Prostate gland (tissue), 2 donors: ENCODE measurements at regions not wholly inside any gene's neighbourhood (a gene's known extent, or its start where the extent isn't known, plus 50 kb on each side); places are given as distances from the start of the nearest gene placed in this dataset.
"Not testable (repeated sequence)": the region's sequence is repeated elsewhere in the genome, so short reads cannot be mapped to it uniquely, and the experiment has no call there.

Source experiments
- POLR2A ChIP-seq: fragments of 450-650 bp; IDR thresholded peaks from one replicate; pipeline ENCODE4 v1.6.1; 2016; ENCODE audit warnings: antibody characterized with exemption, mild to moderate bottlenecking
- POLR2AphosphoS5 ChIP-seq: sonication (generic); formaldehyde crosslinking; IDR thresholded peaks from one replicate; pipeline ENCODE4 v1.6.1; 2017; ENCODE audit warnings: antibody characterized with exemption
- TF ChIP-seq, protein P1 (sequence below), 4 experiments: fragments of 200-600 bp in 2 of 4; fragments of 450-650 bp in 2 of 4; sonication (generic) in 2 of 4; IDR thresholded peaks; 1 replicate in 3 of 4; 2 replicates in 1 of 4; pipeline ENCODE4 v1.5.1; 2016 to 2019; ENCODE audit warnings: antibody characterized with exemption in 4 of 4, mild to moderate bottlenecking in 2 of 4, moderate library complexity in 2 of 4

DNA sequence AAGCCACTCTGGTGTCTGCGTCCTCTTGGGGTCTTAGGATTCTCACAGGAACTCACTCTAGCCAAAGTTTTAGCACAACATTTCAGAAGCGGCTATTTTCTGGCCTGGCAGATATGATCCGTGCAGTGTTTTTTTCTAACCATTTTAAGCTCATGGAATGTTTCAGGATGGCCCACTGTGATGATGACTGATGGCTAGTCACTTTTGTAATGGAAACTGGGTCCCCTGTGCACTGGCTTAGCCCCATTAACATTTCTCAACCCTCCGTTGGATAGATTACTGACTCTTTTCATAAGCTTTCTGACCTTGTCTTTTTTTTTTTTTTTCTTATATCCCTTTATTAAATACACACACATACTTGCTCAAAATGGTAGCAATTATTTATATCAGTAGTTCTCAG lies 364.9 kb upstream of the FOXG1 start:
- TF ChIP-seq, protein P1, sequence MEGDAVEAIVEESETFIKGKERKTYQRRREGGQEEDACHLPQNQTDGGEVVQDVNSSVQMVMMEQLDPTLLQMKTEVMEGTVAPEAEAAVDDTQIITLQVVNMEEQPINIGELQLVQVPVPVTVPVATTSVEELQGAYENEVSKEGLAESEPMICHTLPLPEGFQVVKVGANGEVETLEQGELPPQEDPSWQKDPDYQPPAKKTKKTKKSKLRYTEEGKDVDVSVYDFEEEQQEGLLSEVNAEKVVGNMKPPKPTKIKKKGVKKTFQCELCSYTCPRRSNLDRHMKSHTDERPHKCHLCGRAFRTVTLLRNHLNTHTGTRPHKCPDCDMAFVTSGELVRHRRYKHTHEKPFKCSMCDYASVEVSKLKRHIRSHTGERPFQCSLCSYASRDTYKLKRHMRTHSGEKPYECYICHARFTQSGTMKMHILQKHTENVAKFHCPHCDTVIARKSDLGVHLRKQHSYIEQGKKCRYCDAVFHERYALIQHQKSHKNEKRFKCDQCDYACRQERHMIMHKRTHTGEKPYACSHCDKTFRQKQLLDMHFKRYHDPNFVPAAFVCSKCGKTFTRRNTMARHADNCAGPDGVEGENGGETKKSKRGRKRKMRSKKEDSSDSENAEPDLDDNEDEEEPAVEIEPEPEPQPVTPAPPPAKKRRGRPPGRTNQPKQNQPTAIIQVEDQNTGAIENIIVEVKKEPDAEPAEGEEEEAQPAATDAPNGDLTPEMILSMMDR (IDR thresholded peaks at IDR 0.05), result not testable (repeated sequence)
- not testable (repeated sequence) for TF ChIP-seq POLR2AphosphoS5, POLR2A
